Ectodermal cell (in vitro differentiated cells): ENCODE measurements at regions not wholly inside any gene's neighbourhood (a gene's known extent, or its start where the extent isn't known, plus 50 kb on each side); places are given as distances from the start of the nearest gene placed in this dataset.
"Not testable (repeated sequence)": the region's sequence is repeated elsewhere in the genome, so short reads cannot be mapped to it uniquely, and the experiment has no call there.

Source experiments
- H3K27ac ChIP-seq: 2 replicates; pipeline ENCODE4 v1.7.0; 2013; ENCODE audit warnings: mild to moderate bottlenecking, low read depth, low read length; ENCODE audit not compliant: insufficient read depth, poor library complexity, severe bottlenecking
- H3K27me3 ChIP-seq: 2 replicates; pipeline ENCODE4 v1.7.0; 2013; ENCODE audit warnings: mild to moderate bottlenecking, low read length; ENCODE audit not compliant: insufficient read depth, control insufficient read depth, poor library complexity, severe bottlenecking
- H3K36me3 ChIP-seq: one replicate; pipeline ENCODE4 v1.7.0; 2013; ENCODE audit warnings: low read length; ENCODE audit not compliant: control insufficient read depth, insufficient read depth
- H3K4me1 ChIP-seq: one replicate; pipeline ENCODE4 v1.7.0; 2013; ENCODE audit warnings: low read length; ENCODE audit not compliant: control insufficient read depth, insufficient read depth
- H3K4me3 ChIP-seq: 2 replicates; pipeline ENCODE4 v1.7.0; 2013; ENCODE audit warnings: low read depth, low read length, control low read depth; ENCODE audit not compliant: insufficient read depth
- H3K9me3 ChIP-seq: 2 replicates; pipeline ENCODE4 v1.7.0; 2013; ENCODE audit warnings: mild to moderate bottlenecking, low read length, moderate library complexity; ENCODE audit not compliant: control insufficient read depth
- WGBS, 2 experiments: methylation state at CpG; one replicate each; pipeline ENCODE4 v1.1.7; 2013; ENCODE audit warnings: missing lambda C conversion rate in 2 of 2; 5-methylcytosine and 5-hydroxymethylcytosine counted together

- not testable (repeated sequence) for H3K4me1 ChIP-seq, H3K9me3 ChIP-seq, H3K27ac ChIP-seq, H3K4me3 ChIP-seq, H3K36me3 ChIP-seq
- H3K27me3 ChIP-seq: peaks cover 13% of the 10 kb centered on the region
- 33 to 39% methylated on average over 12 to 13 of the region's 13 CpGs for WGBS, 2 experiments
Observed at GRCh38 chr5:12665772-12666171, 761.5 kb upstream of the CTNND2 start.

GRCh38 chr5:12662545-12663314 lies 758.5 kb upstream of the CTNND2 start:
- Histone ChIP-seq H3K27me3 (peaks cover 12% of the 10 kb centered on the region), H3K4me3 (no peak overlapping the region), H3K4me1 (no peaks in the 10 kb centered on the region), H3K36me3 (no peaks in the 10 kb centered on the region), H3K27ac (no peak overlapping the region), H3K9me3 (no peaks in the 10 kb centered on the region)
- WGBS, 2 experiments: 92 to 93% methylated on average over 19 of the region's 20 CpGs

GRCh38 chr5:12661617-12662370 lies 757.5 kb upstream of the CTNND2 start:
- Histone ChIP-seq H3K4me1 (no peaks in the 10 kb centered on the region), H3K4me3 (no peak overlapping the region), H3K36me3 (no peaks in the 10 kb centered on the region), H3K27ac (no peak overlapping the region), H3K9me3 (no peaks in the 10 kb centered on the region), H3K27me3 (peaks cover 2% of the 10 kb centered on the region)
- WGBS, 2 experiments: 91 to 93% methylated on average over 33 of the region's 33 CpGs

GRCh38 chr5:12660279-12661107 lies 756.2 kb upstream of the CTNND2 start:
- not testable (repeated sequence) for H3K27ac ChIP-seq, H3K4me3 ChIP-seq, H3K9me3 ChIP-seq, H3K27me3 ChIP-seq, H3K36me3 ChIP-seq, H3K4me1 ChIP-seq
- WGBS, 2 experiments: 94 to 95% methylated on average over 23 to 24 of the region's 24 CpGs

GRCh38 chr5:12659686-12660085 lies 755.4 kb upstream of the CTNND2 start:
- Histone ChIP-seq H3K4me3 (no peak overlapping the region), H3K4me1 (no peaks in the 10 kb centered on the region), H3K27ac (no peak overlapping the region), H3K36me3 (no peaks in the 10 kb centered on the region), H3K27me3 (no peaks in the 10 kb centered on the region), H3K9me3 (no peaks in the 10 kb centered on the region)
- WGBS, 2 experiments: 97 to 98% methylated on average over 4 of the region's 4 CpGs

GRCh38 chr5:12658871-12659446 lies 754.7 kb upstream of the CTNND2 start:
- Histone ChIP-seq H3K27ac (no peak overlapping the region), H3K4me3 (no peak overlapping the region), H3K9me3 (no peaks in the 10 kb centered on the region), H3K27me3 (no peaks in the 10 kb centered on the region), H3K36me3 (no peaks in the 10 kb centered on the region), H3K4me1 (no peaks in the 10 kb centered on the region)
- WGBS, 2 experiments: 91 to 94% methylated on average over 3 to 4 of the region's 4 CpGs

GRCh38 chr5:12657914-12658474 lies 753.7 kb upstream of the CTNND2 start:
- not testable (repeated sequence) for H3K36me3 ChIP-seq, H3K27ac ChIP-seq, H3K27me3 ChIP-seq, H3K9me3 ChIP-seq, H3K4me1 ChIP-seq, H3K4me3 ChIP-seq
- 78 to 92% methylated on average over 3 of the region's 4 CpGs for WGBS, 2 experiments

GRCh38 chr5:12655675-12656074 lies 751.4 kb upstream of the CTNND2 start:
- 88 to 93% methylated on average over 3 of the region's 3 CpGs for WGBS, 2 experiments

GRCh38 chr5:12652201-12652600 lies 748.0 kb upstream of the CTNND2 start:
- no peak overlapping the region for H3K4me3 ChIP-seq
- H3K9me3 ChIP-seq: no peaks in the 10 kb centered on the region
- H3K36me3 ChIP-seq: no peaks in the 10 kb centered on the region
- no peaks in the 10 kb centered on the region for H3K4me1 ChIP-seq
- WGBS, 2 experiments: 97 to 98% methylated on average over 3 to 4 of the region's 4 CpGs
- no peaks in the 10 kb centered on the region for H3K27me3 ChIP-seq
- H3K27ac ChIP-seq: no peak overlapping the region

More at GRCh38 chr5:12655675-12656074, 751.4 kb upstream of the CTNND2 start:
- Histone ChIP-seq H3K4me3 (no peak overlapping the region), H3K27ac (no peak overlapping the region), H3K27me3 (no peaks in the 10 kb centered on the region), H3K9me3 (no peaks in the 10 kb centered on the region), H3K4me1 (no peaks in the 10 kb centered on the region), H3K36me3 (no peaks in the 10 kb centered on the region)
